Psoas muscle (tissue), 7 donors: ENCODE measurements at regions not wholly inside any gene's neighbourhood (a gene's known extent, or its start where the extent isn't known, plus 50 kb on each side); places are given as distances from the start of the nearest gene placed in this dataset.
A peak's percentile ranks its signal among the peaks of the same experiment; 100 is the strongest.

Experiments
- ATAC-seq, 4 donors: fragments of 200-7000 bp; cut with Tn5 transposase; one replicate each; pipeline ENCODE4 v1.9.1; 2020; ENCODE audit warnings: moderate library complexity in 3 of 4, mild to moderate bottlenecking in 2 of 4
- DNase-seq, 2 donors: peaks; one replicate each; pipeline ENCODE4 v3.0.0-alpha.2; 2020
- H3K27ac ChIP-seq: fragments of 200-600 bp; one replicate; pipeline ENCODE4 v1.8.0; 2022
- H3K27me3 ChIP-seq, 3 donors: fragments of 200-600 bp in 1 of 3; one replicate each; pipeline versions ENCODE4 v1.6.1 to v1.8.0; 2013 to 2022; ENCODE audit warnings: low read length in 2 of 3, mild to moderate bottlenecking in 2 of 3, moderate library complexity in 1 of 3; ENCODE audit not compliant: insufficient read depth in 3 of 3
- H3K36me3 ChIP-seq, 2 donors: fragments of 200-600 bp in 1 of 2; one replicate each; pipeline versions ENCODE4 v1.6.1 to v1.8.0; 2013 to 2022; ENCODE audit warnings: low read depth in 1 of 2, mild to moderate bottlenecking in 1 of 2, moderate library complexity in 1 of 2; ENCODE audit not compliant: insufficient read depth in 1 of 2
- H3K4me1 ChIP-seq: fragments of 200-600 bp; one replicate; pipeline ENCODE4 v1.8.0; 2022
- H3K4me3 ChIP-seq: fragments of 200-600 bp; one replicate; pipeline ENCODE4 v1.8.0; 2022; ENCODE audit warnings: mild to moderate bottlenecking
- H3K9me3 ChIP-seq: fragments of 200-600 bp; one replicate; pipeline ENCODE4 v1.8.0; 2022
- CTCF ChIP-seq: fragments of 200-600 bp; IDR thresholded peaks from one replicate; pipeline ENCODE4 v1.8.0; 2022; ENCODE audit warnings: antibody characterized with exemption
- WGBS, 3 donors: extraction: QIAGEN DNeasy Blood & Tissue Kit; methylation state at CpG; one replicate each; pipeline versions ENCODE4 v1.1.6 to v1.1.7; 2013; 5-methylcytosine and 5-hydroxymethylcytosine counted together
- intact Hi-C, 2 donors: fragments of 100-400 bp; cut with DNase I; formaldehyde crosslinking; loops; one replicate each; pipeline versions ENCODE4 v1.11.0 to v1.14.2; 2022
- donor health status: healthy with polysubstance abuse.
- donor health status: DM: no; HTN: no; CAD: no; lungs with moderate emphysema.
- donor health status: Bipolar disorder and iron deficiency.
- donor health status: healthy.
- donor health status: DM: yes; HTN: yes; CAD: no.
- donor health status: DM: no; HTN: no; CAD: no.
- donor health status: DM: yes; HTN: yes; CAD: no.

GRCh38 chr1:56374026-56374974 lies 205.1 kb downstream of the PLPP3 start:
- H3K9me3 ChIP-seq, result no peaks in the 10 kb centered on the region
- no peaks in the 10 kb centered on the region for H3K27me3 ChIP-seq
- H3K4me1 ChIP-seq, result peaks cover 56% of the 10 kb centered on the region
- peak; percentile 34 to 76 (median 71) for ATAC-seq
- H3K36me3 ChIP-seq, result no peaks in the 10 kb centered on the region
- peak; percentile 40 to 69 for DNase-seq
- WGBS, 3 donors, result 7 to 8% (median 8%) methylated on average over 14 of the region's 14 CpGs
- peak overlapping the region; percentile 86 for H3K27ac ChIP-seq
- intact Hi-C loops, result loop anchor here (1.0 to 10.0 kb wide), 2 partner anchors 18 to 179 kb away; no protein-coding TSS in a partner anchor
- TF ChIP-seq CTCF, result no peak
- peak overlapping the region; percentile 50 for H3K4me3 ChIP-seq

GRCh38 chr1:56370513-56370912 lies 208.8 kb downstream of the PLPP3 start:
- intact Hi-C loops, result loop anchor here in 1 of 2 donors (10.0 kb wide), 1 partner anchor 176 kb away; no protein-coding TSS in a partner anchor
- H3K27me3 ChIP-seq, result no peaks in the 10 kb centered on the region
- whole genome bisulfite sequencing, 3 donors, result 71 to 92% (median 79%) methylated on average over 6 of the region's 6 CpGs
- H3K27ac ChIP-seq, result peak overlapping the region; percentile 50
- DNase-seq (no peak), ATAC-seq (no peak)
- H3K4me3 ChIP-seq, result no peak overlapping the region
- no peaks in the 10 kb centered on the region for H3K9me3 ChIP-seq
- H3K36me3 ChIP-seq, result no peaks in the 10 kb centered on the region
- peaks cover 36% of the 10 kb centered on the region for H3K4me1 ChIP-seq
- TF ChIP-seq CTCF, result no peak

GRCh38 chr1:56363007-56363770 lies 216.2 kb downstream of the PLPP3 start:
- TF ChIP-seq CTCF, result no peak
- Histone ChIP-seq H3K4me3 (no peak overlapping the region), H3K9me3 (no peaks in the 10 kb centered on the region), H3K36me3 (no peaks in the 10 kb centered on the region), H3K27ac (no peak overlapping the region), H3K27me3 (no peaks in the 10 kb centered on the region), H3K4me1 (peaks cover 19% of the 10 kb centered on the region)
- intact Hi-C loops, result no loop called here
- WGBS, 3 donors, result 74 to 88% (median 75%) methylated on average over 7 of the region's 7 CpGs
- no peak for ATAC-seq
- DNase-seq, result no peak

GRCh38 chr1:56360021-56360420 lies 219.3 kb downstream of the PLPP3 start:
- Histone ChIP-seq H3K27ac (peak overlapping the region; percentile 94), H3K36me3 (no peaks in the 10 kb centered on the region), H3K9me3 (no peaks in the 10 kb centered on the region), H3K4me1 (peaks cover 48% of the 10 kb centered on the region), H3K27me3 (no peaks in the 10 kb centered on the region), H3K4me3 (no peak overlapping the region)
- DNase-seq (no peak), ATAC-seq (no peak)
- TF ChIP-seq CTCF, result no peak
- intact Hi-C loops, result no loop called here
- WGBS, 3 donors, result 72 to 80% (median 77%) methylated on average over 3 of the region's 3 CpGs
